GM23248 (cell line): ENCODE measurements at regions not wholly inside any gene's neighbourhood (a gene's known extent, or its start where the extent isn't known, plus 50 kb on each side); places are given as distances from the start of the nearest gene placed in this dataset.

Experiments used
- EZH2 ChIP-seq: fragments of 200-600 bp; sonication (generic); IDR thresholded peaks from 2 replicates; pipeline ENCODE4 v1.6.1; 2018; ENCODE audit warnings: antibody characterized with exemption, mild to moderate bottlenecking; ENCODE audit not compliant: insufficient read depth, poor library complexity, severe bottlenecking
- EZH2phosphoT487 ChIP-seq: fragments of 200-600 bp; sonication (generic); IDR thresholded peaks from 2 replicates; pipeline ENCODE4 v1.6.1; 2018; ENCODE audit warnings: antibody characterized with exemption, moderate library complexity, mild to moderate bottlenecking, low read depth; ENCODE audit not compliant: insufficient read depth

GRCh38 chr13:31867709-31868108 is 128.4 kb downstream of the RXFP2 start:
- no peak for TF ChIP-seq EZH2
- TF ChIP-seq EZH2phosphoT487, result no peak
